ENCODE measurements at regions not wholly inside any gene's neighbourhood (a gene's known extent, or its start where the extent isn't known, plus 50 kb on each side); places are given as distances from the start of the nearest gene placed in this dataset.

- TF ChIP-seq CTCF (IDR thresholded peaks at IDR 0.05; ENCODE audit: extremely low read depth in 1 of 2, insufficient read depth in 1 of 2, low read depth in 1 of 2, low read length in 2 of 2) (no peak), POLR2A (IDR thresholded peaks at IDR 0.05; ENCODE audit: low read depth, low read length) (no peak), EZH2 (IDR thresholded peaks at IDR 0.05; ENCODE audit: borderline replicate concordance, low read depth, low read length, severe bottlenecking) (no peak), POLR2AphosphoS5 (IDR thresholded peaks at IDR 0.05; ENCODE audit: insufficient read depth, low read depth, low read length) (no peak), GATA2 (IDR thresholded peaks at IDR 0.05; ENCODE audit: insufficient read depth, insufficient read length, low read depth, low read length) (no peak), MYC (IDR thresholded peaks at IDR 0.05; ENCODE audit: low read depth, low read length) (no peak)
Observed at GRCh38 chr6:19477563-19477962, 359.6 kb upstream of the ID4 start.

Measured in endothelial cell of umbilical vein (primary cell).